HepG2 (cell line): ENCODE measurements at regions not wholly inside any gene's neighbourhood (a gene's known extent, or its start where the extent isn't known, plus 50 kb on each side); places are given as distances from the start of the nearest gene placed in this dataset.

Source experiments
- ATAC-seq: fragments of 200-7000 bp; cut with Tn5 transposase; 3 replicates; pipeline ENCODE4 v1.9.1; 2020; ENCODE audit warnings: mild to moderate bottlenecking, moderate library complexity
- BruUV-seq: library from RNA; stranded (reverse); fragments of 400-500 nt; replicated peaks from 2 replicates; lab custom pipeline; 2021; lab: Mats Ljungman, UMichigan
- CTCF ChIA-PET: fragments of 300-600 bp; formaldehyde crosslinking; extraction: SDS; loops from one replicate; lab custom pipeline; 2021; ENCODE audit warnings: low total read pairs, inconsistent platforms, low intra/inter-chr PET ratio; lab: Yijun Ruan, JAX
- POLR2A ChIA-PET: fragments of 350-600 bp; sonication (Branson Sonifier 250); formaldehyde crosslinking; loops from one replicate; lab custom pipeline; 2020; ENCODE audit warnings: antibody characterized with exemption, inconsistent platforms; lab: Yijun Ruan, JAX
- DNase-seq: peaks from one replicate; pipeline ENCODE4 v3.0.0-alpha.2; 2015; ENCODE audit warnings: low spot score
- FAIRE-seq: peaks from 3 replicates; lab custom pipeline; 2011; peaks lifted over from hg19 to GRCh38; lab: Jason Lieb, UNC
- H2AFZ ChIP-seq: one replicate; pipeline ENCODE4 v1.6.1; 2011; ENCODE audit warnings: low read length, inconsistent platforms
- H3K27ac ChIP-seq: fragments of 300-600 bp; 3 replicates; pipeline ENCODE4 v1.8.0; 2011; ENCODE audit warnings: mixed run types, mild to moderate bottlenecking, mixed read lengths, low read length, inconsistent platforms; ENCODE audit not compliant: insufficient read depth; ENCODE audit errors: extremely low read length
- H3K27me3 ChIP-seq, 2 experiments: fragments of 200-600 bp in 1 of 2; 2 replicates in 1 of 2; 3 replicates in 1 of 2; pipeline versions ENCODE4 v1.6.0 to v1.8.0; 2011; ENCODE audit warnings: low read length in 2 of 2, mild to moderate bottlenecking in 2 of 2, moderate library complexity in 2 of 2, inconsistent platforms in 1 of 2; ENCODE audit not compliant: insufficient read depth in 2 of 2, control insufficient read depth in 1 of 2
- H3K36me3 ChIP-seq, 2 experiments: fragments of 200-600 bp in 1 of 2; replicated peaks in 1 of 2; 2 replicates in 1 of 2; 3 replicates in 1 of 2; pipeline versions ENCODE4 v1.5.1 to v1.8.0; 2011; ENCODE audit warnings: low read length in 2 of 2, inconsistent platforms in 1 of 2; ENCODE audit not compliant: insufficient read depth in 2 of 2, control insufficient read depth in 1 of 2
- H3K4me1 ChIP-seq: 2 replicates; pipeline ENCODE4 v1.5.1; 2012; ENCODE audit warnings: low read length, inconsistent platforms; ENCODE audit not compliant: insufficient read depth
- H3K4me2 ChIP-seq: 2 replicates; pipeline ENCODE4 v1.6.0; 2011; ENCODE audit warnings: low read depth, low read length, inconsistent platforms
- H3K4me3 ChIP-seq, 3 experiments: fragments of 200-600 bp in 1 of 3; sonication (generic), shearing (Covaris generic) in 1 of 3; replicated peaks in 1 of 3; 2 replicates each; pipeline ENCODE4 v1.5.1; 2011 to 2016; ENCODE audit warnings: low read length in 3 of 3, inconsistent platforms in 2 of 3, low read depth in 2 of 3, mild to moderate bottlenecking in 2 of 3, control low read depth in 1 of 3, mixed read lengths in 1 of 3; ENCODE audit not compliant: insufficient read depth in 1 of 3
- H3K79me2 ChIP-seq: one replicate; pipeline ENCODE4 v1.6.1; 2011; ENCODE audit warnings: low read length, inconsistent platforms; ENCODE audit not compliant: insufficient read depth
- H3K9ac ChIP-seq: 2 replicates; pipeline ENCODE4 v1.6.0; 2011; ENCODE audit warnings: mild to moderate bottlenecking, low read depth, low read length, inconsistent platforms; ENCODE audit not compliant: insufficient read depth
- H3K9me3 ChIP-seq: 2 replicates; pipeline ENCODE4 v1.5.1; 2012; ENCODE audit warnings: mild to moderate bottlenecking, low read length
- H4K20me1 ChIP-seq: 2 replicates; pipeline ENCODE4 v1.6.0; 2011; ENCODE audit warnings: inconsistent platforms, mild to moderate bottlenecking, low read length, moderate library complexity; ENCODE audit not compliant: insufficient read depth
- DNMT1 ChIP-seq: sonication (generic); formaldehyde crosslinking; IDR thresholded peaks from 2 replicates; pipeline ENCODE4 v1.5.1; 2020; ENCODE audit warnings: mild to moderate bottlenecking, missing genetic modification reagents
- EED ChIP-seq: sonication (generic); formaldehyde crosslinking; IDR thresholded peaks from 2 replicates; pipeline ENCODE4 v1.5.0; 2020; ENCODE audit warnings: mild to moderate bottlenecking, missing genetic modification reagents
- KAT2B ChIP-seq: fragments of 150-350 bp; IDR thresholded peaks from 2 replicates; pipeline ENCODE4 v1.6.1; 2014; ENCODE audit warnings: low read depth, low read length, borderline replicate concordance
- MEF2D ChIP-seq: sonication (generic); formaldehyde crosslinking; IDR thresholded peaks from 2 replicates; pipeline ENCODE4 v1.5.1; 2020; ENCODE audit warnings: mild to moderate bottlenecking, missing genetic modification reagents
- SP1 ChIP-seq, 2 experiments: fragments of 450-650 bp in 1 of 2; sonication (generic) in 1 of 2; formaldehyde crosslinking in 1 of 2; IDR thresholded peaks; 2 replicates each; pipeline versions ENCODE4 v1.4.0 to v1.6.1; 2016 to 2020; ENCODE audit warnings: missing genetic modification reagents in 1 of 2
- ZNF142 ChIP-seq: sonication (generic); formaldehyde crosslinking; IDR thresholded peaks from 2 replicates; pipeline ENCODE4 v1.4.0; 2020; ENCODE audit warnings: missing genetic modification reagents
- ZNF362 ChIP-seq: sonication (generic); formaldehyde crosslinking; IDR thresholded peaks from 2 replicates; pipeline ENCODE4 v1.4.0; 2020; ENCODE audit warnings: missing genetic modification reagents, mild to moderate bottlenecking, borderline replicate concordance
- ZNF567 ChIP-seq: sonication (generic); formaldehyde crosslinking; IDR thresholded peaks from 2 replicates; pipeline ENCODE4 v1.8.1; 2023; ENCODE audit warnings: mild to moderate bottlenecking, missing genetic modification reagents, borderline replicate concordance
- ZNF574 ChIP-seq: sonication (generic); formaldehyde crosslinking; IDR thresholded peaks from 2 replicates; pipeline ENCODE4 v1.4.0; 2020; ENCODE audit warnings: missing genetic modification reagents
- ZNF607 ChIP-seq: sonication (generic); formaldehyde crosslinking; IDR thresholded peaks from 2 replicates; pipeline ENCODE4 v1.5.1; 2020; ENCODE audit warnings: missing genetic modification reagents, mild to moderate bottlenecking, borderline replicate concordance
- ZNF629 ChIP-seq: sonication (generic); formaldehyde crosslinking; conservative IDR thresholded peaks from 2 replicates; pipeline ENCODE4 v1.5.0; 2020; ENCODE audit warnings: missing genetic modification reagents
- ZNF644 ChIP-seq: IDR thresholded peaks from 2 replicates; pipeline ENCODE4 v1.6.1; 2016; ENCODE audit warnings: low read depth
- ZNF773 ChIP-seq: sonication (generic); formaldehyde crosslinking; IDR thresholded peaks from 2 replicates; pipeline ENCODE4 v1.4.0; 2020; ENCODE audit warnings: missing genetic modification reagents, borderline replicate concordance
- ZNF776 ChIP-seq: sonication (generic); formaldehyde crosslinking; IDR thresholded peaks from 2 replicates; pipeline ENCODE4 v1.4.0; 2020; ENCODE audit warnings: mild to moderate bottlenecking, missing genetic modification reagents
- WGBS: methylation state at CpG from one replicate; pipeline ENCODE4 v1.1.6; 2017; ENCODE audit warnings: low lambda C conversion rate; 5-methylcytosine and 5-hydroxymethylcytosine counted together
- in situ Hi-C: cut with HindIII; loops from 2 replicates; pipeline ENCODE4 v1.10.0; 2017; ENCODE audit warnings: low pct_unique_long_range_greater_than_20kb; ENCODE audit not compliant: extremely low pct_ligation_motif_present
- intact Hi-C: fragments of 100-400 bp; cut with micrococcal nuclease; formaldehyde crosslinking; loops from one replicate; pipeline ENCODE4 v1.10.0; 2022; ENCODE audit not compliant: unreplicated experiment

- H3K27ac ChIP-seq: no peak overlapping the region
- no peaks in the 10 kb centered on the region for H3K9me3 ChIP-seq
- no peaks in the 10 kb centered on the region for H3K4me1 ChIP-seq
- H3K27me3 ChIP-seq: peaks cover 0 to 48% of the 10 kb centered on the region in 2 experiments; a peak in 4 of 5 replicates
- FAIRE-seq: no peak
- CTCF ChIA-PET: no interaction called here
- no peaks in the 10 kb centered on the region for H4K20me1 ChIP-seq
- no peak overlapping the region for H3K4me2 ChIP-seq
- in situ Hi-C loops: no loop called here
- H2AFZ ChIP-seq: no peak overlapping the region
- no peaks in the 10 kb centered on the region for H3K36me3 ChIP-seq
- intact Hi-C loops: no loop called here
- no peaks in the 10 kb centered on the region for H3K79me2 ChIP-seq
- no peak for DNase-seq
- WGBS: 7% methylated on average over 2 of the region's 2 CpGs
- ATAC-seq: no peak
- POLR2A ChIA-PET: no interaction called here
- no TSS peak for BruUV-seq
- H3K4me3 ChIP-seq: no peak overlapping the region
- H3K9ac ChIP-seq: no peak overlapping the region
- TF ChIP-seq ZNF142: no peak
- no peak for TF ChIP-seq SP1 (IDR thresholded peaks at IDR 0.05)
- TF ChIP-seq SP1 (CRISPR knock-in tag; IDR thresholded peaks at IDR 0.05): no peak
- no peak for TF ChIP-seq ZNF607 (CRISPR knock-in tag)
- TF ChIP-seq ZNF773 (CRISPR knock-in tag): no peak
- no peak for TF ChIP-seq EED (CRISPR knock-in tag)
- TF ChIP-seq ZNF567 (CRISPR knock-in tag): no peak
- no peak for TF ChIP-seq KAT2B
- TF ChIP-seq ZNF644 (CRISPR knock-in tag): no peak
- TF ChIP-seq ZNF574 (CRISPR knock-in tag): no peak
- no peak for TF ChIP-seq ZNF629 (CRISPR knock-in tag)
- no peak for TF ChIP-seq ZNF362 (CRISPR knock-in tag)
- TF ChIP-seq MEF2D (CRISPR knock-in tag): no peak
- no peak for TF ChIP-seq DNMT1
- TF ChIP-seq ZNF776 (CRISPR knock-in tag): no peak
These were observed 280.1 kb downstream of the SKAP2 start for GRCh38 chr7:26584326-26584725.
